Liver (tissue), 8 donors: ENCODE measurements at regions not wholly inside any gene's neighbourhood (a gene's known extent, or its start where the extent isn't known, plus 50 kb on each side); places are given as distances from the start of the nearest gene placed in this dataset.

Experiments
- DNase-seq: peaks from one replicate; pipeline ENCODE4 v3.0.0-alpha.2; 2017; ENCODE audit warnings: low spot score
- H3K27ac ChIP-seq, 2 donors: one replicate each; pipeline ENCODE4 v1.7.0; 2013; ENCODE audit warnings: inconsistent platforms in 2 of 2, low read length in 2 of 2, control low read depth in 1 of 2, low read depth in 1 of 2, mild to moderate bottlenecking in 1 of 2
- H3K27me3 ChIP-seq, 4 donors: one replicate each; pipeline versions ENCODE4 v1.6.1 to v1.7.0; 2013; ENCODE audit warnings: low read length in 3 of 4, inconsistent platforms in 1 of 4, mild to moderate bottlenecking in 1 of 4, moderate library complexity in 1 of 4; ENCODE audit not compliant: control insufficient read depth in 4 of 4, insufficient read depth in 4 of 4
- H3K36me3 ChIP-seq, 4 donors: one replicate each; pipeline versions ENCODE4 v1.6.1 to v1.7.0; 2013; ENCODE audit warnings: low read length in 3 of 4, mild to moderate bottlenecking in 3 of 4, low read depth in 1 of 4, moderate library complexity in 1 of 4; ENCODE audit not compliant: control insufficient read depth in 4 of 4, insufficient read depth in 3 of 4
- H3K4me1 ChIP-seq, 4 donors: one replicate each; pipeline versions ENCODE4 v1.6.1 to v1.7.0; 2013; ENCODE audit warnings: low read length in 3 of 4, mild to moderate bottlenecking in 3 of 4, moderate library complexity in 1 of 4; ENCODE audit not compliant: control insufficient read depth in 4 of 4, insufficient read depth in 4 of 4
- H3K4me3 ChIP-seq, 3 donors: one replicate each; pipeline versions ENCODE4 v1.6.1 to v1.7.0; 2013; ENCODE audit warnings: low read length in 3 of 3, control low read depth in 1 of 3, low read depth in 1 of 3, mild to moderate bottlenecking in 1 of 3
- H3K9ac ChIP-seq, 2 donors: one replicate each; pipeline ENCODE4 v1.7.0; 2013; ENCODE audit warnings: low read length in 2 of 2, mild to moderate bottlenecking in 2 of 2, moderate library complexity in 2 of 2, control low read depth in 1 of 2, low read depth in 1 of 2
- H3K9me3 ChIP-seq, 4 donors: one replicate each; pipeline versions ENCODE4 v1.6.1 to v1.7.0; 2013; ENCODE audit warnings: low read length in 3 of 4; ENCODE audit not compliant: control insufficient read depth in 4 of 4
- EGR1 ChIP-seq, 2 donors: IDR thresholded peaks; 2 replicates each; pipeline ENCODE4 v1.6.1; 2016 to 2018; ENCODE audit warnings: antibody characterized with exemption in 2 of 2, low read depth in 2 of 2
- FOXA1 ChIP-seq: IDR thresholded peaks from 2 replicates; pipeline ENCODE4 v1.6.1; 2016; ENCODE audit warnings: antibody characterized with exemption
- FOXA2 ChIP-seq: IDR thresholded peaks from 2 replicates; pipeline ENCODE4 v1.6.1; 2016; ENCODE audit warnings: antibody characterized with exemption
- GABPA ChIP-seq, 2 donors: IDR thresholded peaks in 1 of 2; conservative IDR thresholded peaks in 1 of 2; 2 replicates each; pipeline ENCODE4 v1.6.1; 2016; ENCODE audit warnings: antibody characterized with exemption in 2 of 2, mild to moderate bottlenecking in 1 of 2, moderate library complexity in 1 of 2
- HNF4A ChIP-seq, 2 donors: conservative IDR thresholded peaks; 2 replicates each; pipeline ENCODE4 v1.6.1; 2016; ENCODE audit warnings: antibody characterized with exemption in 2 of 2, mild to moderate bottlenecking in 2 of 2
- HNF4G ChIP-seq: IDR thresholded peaks from 2 replicates; pipeline ENCODE4 v1.6.1; 2016; ENCODE audit warnings: antibody characterized with exemption
- JUND ChIP-seq, 2 donors: IDR thresholded peaks; 2 replicates each; pipeline ENCODE4 v1.6.1; 2016; ENCODE audit warnings: antibody characterized with exemption in 2 of 2
- NR2F2 ChIP-seq: IDR thresholded peaks from 2 replicates; pipeline ENCODE4 v1.6.1; 2016; ENCODE audit warnings: antibody characterized with exemption
- RAD21 ChIP-seq, 2 donors: IDR thresholded peaks; 2 replicates each; pipeline ENCODE4 v1.6.1; 2016; ENCODE audit warnings: antibody characterized with exemption in 2 of 2, mild to moderate bottlenecking in 2 of 2
- RXRA ChIP-seq, 2 donors: IDR thresholded peaks; 2 replicates each; pipeline ENCODE4 v1.6.1; 2017 to 2018; ENCODE audit warnings: antibody characterized with exemption in 2 of 2, mild to moderate bottlenecking in 1 of 2
- SP1 ChIP-seq: IDR thresholded peaks from 2 replicates; pipeline ENCODE4 v1.6.1; 2018; ENCODE audit warnings: antibody characterized with exemption, mild to moderate bottlenecking
- TAF1 ChIP-seq: conservative IDR thresholded peaks from 2 replicates; pipeline ENCODE4 v1.6.1; 2016; ENCODE audit warnings: antibody characterized with exemption, mild to moderate bottlenecking
- YY1 ChIP-seq: IDR thresholded peaks from 2 replicates; pipeline ENCODE4 v1.6.1; 2016; ENCODE audit warnings: antibody characterized with exemption, mild to moderate bottlenecking
- WGBS: extraction: QIAGEN DNeasy Blood & Tissue Kit; methylation state at CpG from one replicate; pipeline ENCODE4 v1.1.7; 2013; 5-methylcytosine and 5-hydroxymethylcytosine counted together
- TF ChIP-seq, protein P1 (sequence below): IDR thresholded peaks from 2 replicates; pipeline ENCODE4 v1.6.1; 2016; ENCODE audit warnings: antibody characterized with exemption, mild to moderate bottlenecking
- TF ChIP-seq, protein P2 (sequence below): fragments of 150-350 bp; IDR thresholded peaks from 2 replicates; pipeline ENCODE4 v1.5.1; 2017; ENCODE audit warnings: improper control_type of control experiment, low read depth, low read length; ENCODE audit not compliant: missing input control
- TF ChIP-seq, protein P3 (sequence below): IDR thresholded peaks from 2 replicates; pipeline ENCODE4 v1.6.1; 2016; ENCODE audit warnings: antibody characterized with exemption
- TF ChIP-seq, protein P4 (sequence below): IDR thresholded peaks from 2 replicates; pipeline ENCODE4 v1.6.1; 2016; ENCODE audit warnings: antibody characterized with exemption
- TF ChIP-seq, protein P5 (sequence below): IDR thresholded peaks from 2 replicates; pipeline ENCODE4 v1.6.1; 2016; ENCODE audit warnings: antibody characterized with exemption
- donor health status: healthy.
- donor health status: healthy.
- donor health status: healthy.
- donor health status: healthy.
- donor health status: healthy.

DNA sequence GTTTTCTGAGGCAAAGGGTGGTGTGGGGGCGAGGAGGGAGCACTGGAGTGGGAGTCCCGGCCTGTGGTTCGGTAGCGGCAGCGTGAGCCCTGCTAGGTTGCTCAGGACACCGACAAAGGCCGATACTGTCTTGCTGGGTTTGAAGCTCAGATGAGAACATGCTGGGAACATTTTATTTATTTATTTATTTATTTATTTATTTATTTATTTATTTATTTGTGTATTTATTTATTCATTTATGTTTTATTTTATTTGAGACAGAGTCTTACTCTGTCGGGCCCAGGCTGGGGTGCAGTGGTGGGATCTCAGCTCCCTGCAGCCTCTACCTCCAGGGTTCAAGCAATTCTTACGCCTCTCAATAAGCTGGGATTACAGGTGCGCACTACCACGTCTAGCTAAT lies 117.9 kb upstream of the GSE1 start:
- no peaks in the 10 kb centered on the region for H3K9me3 ChIP-seq
- no peak overlapping the region for H3K27ac ChIP-seq
- peaks cover 3 to 19% (median 11%) of the 10 kb centered on the region in 4 donors for H3K4me1 ChIP-seq
- TF ChIP-seq FOXA2 (no peak), HNF4A (conservative IDR thresholded peaks at IDR 0.05) (no peak), GABPA (IDR thresholded peaks at IDR 0.05 in 1 of 2, conservative IDR thresholded peaks at IDR 0.05 in 1 of 2) (no peak), JUND (IDR thresholded peaks at IDR 0.05) (no peak), YY1 (no peak), EGR1 (IDR thresholded peaks at IDR 0.05; ENCODE audit: low read depth in 2 of 2) (no peak)
- no peak for DNase-seq
- H3K27me3 ChIP-seq = no peaks in the 10 kb centered on the region
- H3K36me3 ChIP-seq = no peaks in the 10 kb centered on the region
- no peak overlapping the region for H3K9ac ChIP-seq
- WGBS = 97% methylated on average over 11 of the region's 11 CpGs
- no peak overlapping the region for H3K4me3 ChIP-seq

DNA sequence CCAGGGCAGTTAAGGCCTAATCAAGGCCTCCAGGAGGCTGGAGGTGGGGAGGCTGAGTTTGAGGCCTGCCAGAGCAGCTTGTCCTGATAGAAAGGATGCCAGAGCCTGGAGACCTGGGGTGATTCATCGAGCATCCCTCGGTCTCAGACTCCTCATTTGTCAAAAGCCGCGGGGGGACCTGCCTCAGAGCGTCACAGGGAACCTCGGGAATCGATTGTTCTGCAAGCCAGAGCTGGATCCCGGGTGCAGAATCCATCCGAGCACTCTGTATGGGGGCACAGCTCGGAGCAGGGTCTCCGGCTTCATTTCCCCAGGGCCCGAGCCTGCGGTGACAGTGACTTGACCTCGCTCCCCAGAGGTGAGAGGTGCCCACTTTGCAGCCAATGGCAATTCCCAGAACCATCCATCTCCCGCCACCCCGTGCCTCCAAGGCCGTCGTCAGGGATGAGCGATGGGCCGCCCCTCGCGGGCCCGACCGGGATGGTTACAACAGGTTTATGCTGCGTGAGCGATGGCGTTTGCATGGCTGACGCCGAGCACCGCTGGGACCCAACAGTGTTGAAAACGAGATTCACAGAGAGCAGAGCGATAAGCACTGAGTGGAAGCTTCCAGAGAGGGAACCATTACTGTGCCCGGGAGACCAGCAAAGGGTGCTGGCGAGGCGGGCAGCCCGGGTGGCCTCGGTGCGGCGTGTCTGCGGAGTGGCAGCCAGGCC lies 117.1 kb upstream of the GSE1 start:
- Histone ChIP-seq H3K4me3 (no peak overlapping the region), H3K27me3 (no peaks in the 10 kb centered on the region), H3K36me3 (no peaks in the 10 kb centered on the region), H3K4me1 (peaks cover 3 to 19% (median 10%) of the 10 kb centered on the region in 4 donors), H3K27ac (no peak overlapping the region), H3K9me3 (no peaks in the 10 kb centered on the region), H3K9ac (no peak overlapping the region)
- TF ChIP-seq, protein P1, sequence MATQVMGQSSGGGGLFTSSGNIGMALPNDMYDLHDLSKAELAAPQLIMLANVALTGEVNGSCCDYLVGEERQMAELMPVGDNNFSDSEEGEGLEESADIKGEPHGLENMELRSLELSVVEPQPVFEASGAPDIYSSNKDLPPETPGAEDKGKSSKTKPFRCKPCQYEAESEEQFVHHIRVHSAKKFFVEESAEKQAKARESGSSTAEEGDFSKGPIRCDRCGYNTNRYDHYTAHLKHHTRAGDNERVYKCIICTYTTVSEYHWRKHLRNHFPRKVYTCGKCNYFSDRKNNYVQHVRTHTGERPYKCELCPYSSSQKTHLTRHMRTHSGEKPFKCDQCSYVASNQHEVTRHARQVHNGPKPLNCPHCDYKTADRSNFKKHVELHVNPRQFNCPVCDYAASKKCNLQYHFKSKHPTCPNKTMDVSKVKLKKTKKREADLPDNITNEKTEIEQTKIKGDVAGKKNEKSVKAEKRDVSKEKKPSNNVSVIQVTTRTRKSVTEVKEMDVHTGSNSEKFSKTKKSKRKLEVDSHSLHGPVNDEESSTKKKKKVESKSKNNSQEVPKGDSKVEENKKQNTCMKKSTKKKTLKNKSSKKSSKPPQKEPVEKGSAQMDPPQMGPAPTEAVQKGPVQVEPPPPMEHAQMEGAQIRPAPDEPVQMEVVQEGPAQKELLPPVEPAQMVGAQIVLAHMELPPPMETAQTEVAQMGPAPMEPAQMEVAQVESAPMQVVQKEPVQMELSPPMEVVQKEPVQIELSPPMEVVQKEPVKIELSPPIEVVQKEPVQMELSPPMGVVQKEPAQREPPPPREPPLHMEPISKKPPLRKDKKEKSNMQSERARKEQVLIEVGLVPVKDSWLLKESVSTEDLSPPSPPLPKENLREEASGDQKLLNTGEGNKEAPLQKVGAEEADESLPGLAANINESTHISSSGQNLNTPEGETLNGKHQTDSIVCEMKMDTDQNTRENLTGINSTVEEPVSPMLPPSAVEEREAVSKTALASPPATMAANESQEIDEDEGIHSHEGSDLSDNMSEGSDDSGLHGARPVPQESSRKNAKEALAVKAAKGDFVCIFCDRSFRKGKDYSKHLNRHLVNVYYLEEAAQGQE = no peak
- no peak for TF ChIP-seq JUND (IDR thresholded peaks at IDR 0.05)
- no peak for TF ChIP-seq HNF4A (conservative IDR thresholded peaks at IDR 0.05)
- no peak for TF ChIP-seq HNF4G
- TF ChIP-seq, protein P2, sequence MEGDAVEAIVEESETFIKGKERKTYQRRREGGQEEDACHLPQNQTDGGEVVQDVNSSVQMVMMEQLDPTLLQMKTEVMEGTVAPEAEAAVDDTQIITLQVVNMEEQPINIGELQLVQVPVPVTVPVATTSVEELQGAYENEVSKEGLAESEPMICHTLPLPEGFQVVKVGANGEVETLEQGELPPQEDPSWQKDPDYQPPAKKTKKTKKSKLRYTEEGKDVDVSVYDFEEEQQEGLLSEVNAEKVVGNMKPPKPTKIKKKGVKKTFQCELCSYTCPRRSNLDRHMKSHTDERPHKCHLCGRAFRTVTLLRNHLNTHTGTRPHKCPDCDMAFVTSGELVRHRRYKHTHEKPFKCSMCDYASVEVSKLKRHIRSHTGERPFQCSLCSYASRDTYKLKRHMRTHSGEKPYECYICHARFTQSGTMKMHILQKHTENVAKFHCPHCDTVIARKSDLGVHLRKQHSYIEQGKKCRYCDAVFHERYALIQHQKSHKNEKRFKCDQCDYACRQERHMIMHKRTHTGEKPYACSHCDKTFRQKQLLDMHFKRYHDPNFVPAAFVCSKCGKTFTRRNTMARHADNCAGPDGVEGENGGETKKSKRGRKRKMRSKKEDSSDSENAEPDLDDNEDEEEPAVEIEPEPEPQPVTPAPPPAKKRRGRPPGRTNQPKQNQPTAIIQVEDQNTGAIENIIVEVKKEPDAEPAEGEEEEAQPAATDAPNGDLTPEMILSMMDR = no peak
- no peak for TF ChIP-seq TAF1
- no peak for TF ChIP-seq FOXA2
- TF ChIP-seq YY1 = no peak
- no peak for TF ChIP-seq RXRA (IDR thresholded peaks at IDR 0.05)
- TF ChIP-seq, protein P3, sequence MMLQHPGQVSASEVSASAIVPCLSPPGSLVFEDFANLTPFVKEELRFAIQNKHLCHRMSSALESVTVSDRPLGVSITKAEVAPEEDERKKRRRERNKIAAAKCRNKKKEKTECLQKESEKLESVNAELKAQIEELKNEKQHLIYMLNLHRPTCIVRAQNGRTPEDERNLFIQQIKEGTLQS = no peak
- TF ChIP-seq SP1 = no peak
- no peak for TF ChIP-seq NR2F2
- TF ChIP-seq FOXA1 = no peak
- TF ChIP-seq, protein P4, sequence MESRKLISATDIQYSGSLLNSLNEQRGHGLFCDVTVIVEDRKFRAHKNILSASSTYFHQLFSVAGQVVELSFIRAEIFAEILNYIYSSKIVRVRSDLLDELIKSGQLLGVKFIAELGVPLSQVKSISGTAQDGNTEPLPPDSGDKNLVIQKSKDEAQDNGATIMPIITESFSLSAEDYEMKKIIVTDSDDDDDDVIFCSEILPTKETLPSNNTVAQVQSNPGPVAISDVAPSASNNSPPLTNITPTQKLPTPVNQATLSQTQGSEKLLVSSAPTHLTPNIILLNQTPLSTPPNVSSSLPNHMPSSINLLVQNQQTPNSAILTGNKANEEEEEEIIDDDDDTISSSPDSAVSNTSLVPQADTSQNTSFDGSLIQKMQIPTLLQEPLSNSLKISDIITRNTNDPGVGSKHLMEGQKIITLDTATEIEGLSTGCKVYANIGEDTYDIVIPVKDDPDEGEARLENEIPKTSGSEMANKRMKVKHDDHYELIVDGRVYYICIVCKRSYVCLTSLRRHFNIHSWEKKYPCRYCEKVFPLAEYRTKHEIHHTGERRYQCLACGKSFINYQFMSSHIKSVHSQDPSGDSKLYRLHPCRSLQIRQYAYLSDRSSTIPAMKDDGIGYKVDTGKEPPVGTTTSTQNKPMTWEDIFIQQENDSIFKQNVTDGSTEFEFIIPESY = no peak
- TF ChIP-seq, protein P5, sequence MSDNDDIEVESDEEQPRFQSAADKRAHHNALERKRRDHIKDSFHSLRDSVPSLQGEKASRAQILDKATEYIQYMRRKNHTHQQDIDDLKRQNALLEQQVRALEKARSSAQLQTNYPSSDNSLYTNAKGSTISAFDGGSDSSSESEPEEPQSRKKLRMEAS = no peak
- TF ChIP-seq EGR1 (IDR thresholded peaks at IDR 0.05; ENCODE audit: low read depth in 2 of 2) = no peak
- no peak for TF ChIP-seq GABPA (IDR thresholded peaks at IDR 0.05 in 1 of 2, conservative IDR thresholded peaks at IDR 0.05 in 1 of 2)
- TF ChIP-seq RAD21 (IDR thresholded peaks at IDR 0.05) = no peak
- DNase-seq = no peak
- WGBS = 95% methylated on average over 40 of the region's 40 CpGs
